Gastroesophageal sphincter (tissue), 4 donors: ENCODE measurements at regions not wholly inside any gene's neighbourhood (a gene's known extent, or its start where the extent isn't known, plus 50 kb on each side); places are given as distances from the start of the nearest gene placed in this dataset.

Source experiments
- ATAC-seq: fragments of 150-250 bp; one replicate; pipeline ENCODE4 v1.9.1; 2016; ENCODE audit warnings: mild to moderate bottlenecking, moderate library complexity
- H3K27ac ChIP-seq, 4 donors: fragments of 200-600 bp; sonication (generic) in 3 of 4; 1 replicate in 3 of 4; 2 replicates in 1 of 4; pipeline ENCODE4 v1.5.1; 2016 to 2019
- H3K27me3 ChIP-seq: fragments of 200-600 bp; sonication (generic); one replicate; pipeline ENCODE4 v1.5.1; 2019
- H3K36me3 ChIP-seq, 2 donors: fragments of 200-600 bp; sonication (generic); one replicate each; pipeline ENCODE4 v1.5.1; 2019; ENCODE audit warnings: control low read depth in 1 of 2
- H3K4me1 ChIP-seq, 3 donors: fragments of 200-600 bp; sonication (generic); 1 replicate in 2 of 3; 2 replicates in 1 of 3; pipeline ENCODE4 v1.5.1; 2016 to 2019; ENCODE audit warnings: control low read depth in 2 of 3
- H3K4me3 ChIP-seq, 2 donors: fragments of 200-600 bp; sonication (generic); one replicate each; pipeline ENCODE4 v1.5.1; 2019; ENCODE audit warnings: mild to moderate bottlenecking in 1 of 2, moderate library complexity in 1 of 2
- H3K9me3 ChIP-seq, 3 donors: fragments of 200-600 bp; sonication (generic); one replicate each; pipeline ENCODE4 v1.5.1; 2017 to 2019; ENCODE audit warnings: control low read depth in 2 of 3
- EP300 ChIP-seq: sonication (generic); formaldehyde crosslinking; IDR thresholded peaks from one replicate; pipeline ENCODE4 v1.6.1; 2017; ENCODE audit warnings: antibody characterized with exemption, mild to moderate bottlenecking
- POLR2A ChIP-seq, 2 donors: fragments of 450-650 bp; IDR thresholded peaks; one replicate each; pipeline ENCODE4 v1.6.1; 2017; ENCODE audit warnings: antibody characterized with exemption in 2 of 2, mild to moderate bottlenecking in 2 of 2, moderate library complexity in 1 of 2
- POLR2AphosphoS5 ChIP-seq: sonication (generic); formaldehyde crosslinking; IDR thresholded peaks from one replicate; pipeline ENCODE4 v1.6.1; 2017; ENCODE audit warnings: antibody characterized with exemption
- WGBS, 2 donors: methylation state at CpG; one replicate each; pipeline ENCODE4 v1.1.5; 2018; ENCODE audit warnings: low coverage in 1 of 2; 5-methylcytosine and 5-hydroxymethylcytosine counted together
- TF ChIP-seq, protein P1 (sequence below), 4 experiments: fragments of 200-600 bp in 2 of 4; fragments of 450-650 bp in 2 of 4; sonication (generic) in 1 of 4; IDR thresholded peaks; one replicate each; pipeline ENCODE4 v1.5.1; 2017 to 2019; ENCODE audit warnings: antibody characterized with exemption in 4 of 4, mild to moderate bottlenecking in 2 of 4, moderate library complexity in 2 of 4

DNA sequence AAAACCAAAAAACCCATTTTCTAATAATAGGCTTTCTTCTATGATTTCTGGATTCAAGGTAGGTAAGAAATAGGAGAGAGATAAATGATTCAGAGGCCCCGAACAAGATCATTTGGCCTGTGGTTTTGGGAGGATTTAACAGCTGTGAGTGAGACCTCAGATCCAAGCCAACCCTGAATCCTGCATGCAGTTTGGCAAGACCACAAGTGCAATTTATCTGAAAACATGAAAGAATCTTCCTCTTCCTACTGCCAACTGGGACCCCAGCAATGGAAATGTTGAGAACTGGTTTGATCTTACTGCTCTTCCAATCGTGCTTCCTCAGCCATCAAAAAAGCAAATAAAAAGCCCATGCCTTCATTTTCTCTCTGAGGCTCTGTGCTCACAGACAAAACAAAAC, 519.7 kb upstream of the TBX3 start:
- no peak for TF ChIP-seq EP300
- TF ChIP-seq, protein P1, sequence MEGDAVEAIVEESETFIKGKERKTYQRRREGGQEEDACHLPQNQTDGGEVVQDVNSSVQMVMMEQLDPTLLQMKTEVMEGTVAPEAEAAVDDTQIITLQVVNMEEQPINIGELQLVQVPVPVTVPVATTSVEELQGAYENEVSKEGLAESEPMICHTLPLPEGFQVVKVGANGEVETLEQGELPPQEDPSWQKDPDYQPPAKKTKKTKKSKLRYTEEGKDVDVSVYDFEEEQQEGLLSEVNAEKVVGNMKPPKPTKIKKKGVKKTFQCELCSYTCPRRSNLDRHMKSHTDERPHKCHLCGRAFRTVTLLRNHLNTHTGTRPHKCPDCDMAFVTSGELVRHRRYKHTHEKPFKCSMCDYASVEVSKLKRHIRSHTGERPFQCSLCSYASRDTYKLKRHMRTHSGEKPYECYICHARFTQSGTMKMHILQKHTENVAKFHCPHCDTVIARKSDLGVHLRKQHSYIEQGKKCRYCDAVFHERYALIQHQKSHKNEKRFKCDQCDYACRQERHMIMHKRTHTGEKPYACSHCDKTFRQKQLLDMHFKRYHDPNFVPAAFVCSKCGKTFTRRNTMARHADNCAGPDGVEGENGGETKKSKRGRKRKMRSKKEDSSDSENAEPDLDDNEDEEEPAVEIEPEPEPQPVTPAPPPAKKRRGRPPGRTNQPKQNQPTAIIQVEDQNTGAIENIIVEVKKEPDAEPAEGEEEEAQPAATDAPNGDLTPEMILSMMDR (IDR thresholded peaks at IDR 0.05): no peak
- TF ChIP-seq POLR2A (IDR thresholded peaks at IDR 0.05): no peak
- no peak for TF ChIP-seq POLR2AphosphoS5
- no peaks in the 10 kb centered on the region for H3K27me3 ChIP-seq
- H3K4me3 ChIP-seq: no peak overlapping the region
- no peak overlapping the region for H3K27ac ChIP-seq
- ATAC-seq: no peak
- 40 to 42% methylated on average over 1 to 2 of the region's 2 CpGs for WGBS, 2 donors
- no peaks in the 10 kb centered on the region for H3K36me3 ChIP-seq
- no peaks in the 10 kb centered on the region for H3K4me1 ChIP-seq
- H3K9me3 ChIP-seq: no peaks in the 10 kb centered on the region

DNA sequence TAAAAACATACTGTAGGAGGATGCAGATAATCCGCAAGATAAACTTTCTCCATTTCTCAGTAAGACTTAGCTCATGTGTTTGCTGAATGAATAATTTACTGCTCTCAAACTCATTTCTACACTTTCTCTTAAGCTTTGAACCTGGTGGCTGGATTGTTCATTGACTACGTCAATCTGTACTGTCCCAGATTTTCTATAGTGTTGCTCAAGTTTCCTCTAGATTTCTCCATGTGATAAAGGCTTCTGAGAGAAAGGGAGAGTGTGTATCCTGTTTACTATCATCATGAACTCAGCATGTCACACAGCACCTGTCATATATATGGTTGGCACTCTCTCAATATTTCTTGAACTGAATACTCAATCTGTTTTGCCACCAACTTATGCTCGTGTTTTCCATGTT, 518.0 kb upstream of the TBX3 start:
- ATAC-seq: no peak
- Histone ChIP-seq H3K4me1 (no peaks in the 10 kb centered on the region), H3K27me3 (no peaks in the 10 kb centered on the region), H3K4me3 (no peak overlapping the region), H3K9me3 (no peaks in the 10 kb centered on the region), H3K27ac (no peak overlapping the region), H3K36me3 (no peaks in the 10 kb centered on the region)
- no peak for TF ChIP-seq EP300
- TF ChIP-seq, protein P1 (IDR thresholded peaks at IDR 0.05): no peak
- no peak for TF ChIP-seq POLR2AphosphoS5
- no peak for TF ChIP-seq POLR2A (IDR thresholded peaks at IDR 0.05)
- 91 to 94% methylated on average over 3 of the region's 3 CpGs for WGBS, 2 donors

DNA sequence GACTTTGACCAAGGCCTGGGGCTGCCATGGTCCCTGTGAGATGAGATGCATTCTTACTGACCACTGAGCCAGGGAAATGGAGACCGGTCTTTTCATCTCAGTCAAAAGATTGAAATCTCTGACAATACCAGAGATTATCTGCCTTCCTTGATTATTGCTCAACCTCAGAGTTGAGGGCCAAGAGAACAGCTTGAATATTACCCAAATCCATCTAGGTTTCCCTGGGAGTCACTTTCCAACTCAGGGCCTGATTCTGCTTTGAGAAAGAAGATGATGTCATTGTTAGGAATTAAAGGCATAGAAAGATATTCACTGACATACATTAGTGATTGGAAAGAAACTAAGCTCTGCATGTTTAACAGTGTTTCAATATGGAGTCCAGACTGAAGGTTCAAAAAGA, 515.9 kb upstream of the TBX3 start:
- Histone ChIP-seq H3K9me3 (no peaks in the 10 kb centered on the region), H3K27ac (no peak overlapping the region), H3K4me3 (no peak overlapping the region), H3K27me3 (no peaks in the 10 kb centered on the region), H3K4me1 (no peaks in the 10 kb centered on the region), H3K36me3 (no peaks in the 10 kb centered on the region)
- peak; percentile 78 for ATAC-seq
- no peak for TF ChIP-seq POLR2AphosphoS5
- TF ChIP-seq, protein P1 (IDR thresholded peaks at IDR 0.05): no peak
- no peak for TF ChIP-seq POLR2A (IDR thresholded peaks at IDR 0.05)
- no peak for TF ChIP-seq EP300
- WGBS, 2 donors: 67 to 71% methylated on average over 1 of the region's 1 CpG

DNA sequence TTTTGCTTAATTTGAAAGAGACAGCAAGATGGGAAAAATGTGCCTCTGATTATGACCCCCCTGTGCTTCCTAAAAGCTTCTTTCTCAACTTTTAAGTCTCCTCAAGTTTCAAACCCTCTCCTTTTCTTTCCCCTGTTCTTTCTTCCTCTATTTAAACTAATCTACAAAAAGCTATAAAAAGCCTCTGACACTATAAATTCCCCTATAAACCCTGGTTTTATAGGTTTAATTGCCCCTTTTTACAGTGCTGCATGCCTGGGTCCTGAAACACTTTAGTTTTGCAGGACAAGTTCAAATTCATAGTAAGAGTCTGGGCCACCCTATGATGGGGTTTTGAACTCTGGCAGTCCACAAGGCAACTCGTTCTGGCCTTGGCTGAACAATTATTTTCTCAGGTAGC, 510.9 kb upstream of the TBX3 start:
- no peaks in the 10 kb centered on the region for H3K4me1 ChIP-seq
- H3K27me3 ChIP-seq: no peaks in the 10 kb centered on the region
- no peaks in the 10 kb centered on the region for H3K9me3 ChIP-seq
- 88% methylated on average over 1 of the region's 1 CpG; no CpG with 5 or more reads in 1 of the 2 donors for WGBS, 2 donors
- ATAC-seq: no peak
- H3K4me3 ChIP-seq: no peak overlapping the region
- TF ChIP-seq POLR2AphosphoS5 (no peak), EP300 (no peak), POLR2A (IDR thresholded peaks at IDR 0.05) (no peak)
- TF ChIP-seq, protein P1 (IDR thresholded peaks at IDR 0.05): no peak
- H3K36me3 ChIP-seq: no peaks in the 10 kb centered on the region
- H3K27ac ChIP-seq: no peak overlapping the region

DNA sequence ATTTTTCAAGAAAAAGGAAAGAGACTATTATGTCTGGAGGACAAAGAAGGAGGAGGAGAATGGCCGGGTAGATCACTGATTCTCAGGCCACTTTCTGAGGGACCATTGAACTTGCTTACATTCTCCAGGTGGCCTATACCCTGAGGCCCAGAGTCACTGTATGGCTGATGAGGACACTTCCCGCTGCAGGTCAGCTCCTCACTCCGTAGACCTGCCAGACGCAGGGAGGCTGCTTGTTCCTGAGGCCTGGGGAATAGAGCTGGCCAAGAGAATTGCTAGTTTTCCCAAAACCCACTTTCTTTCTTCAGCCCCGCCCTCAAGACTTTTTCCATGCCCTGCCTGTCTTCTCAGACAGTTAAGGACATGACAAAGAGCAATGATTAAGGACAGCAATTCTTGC, 510.5 kb upstream of the TBX3 start:
- Histone ChIP-seq H3K27ac (no peak overlapping the region), H3K4me3 (no peak overlapping the region), H3K27me3 (no peaks in the 10 kb centered on the region), H3K36me3 (no peaks in the 10 kb centered on the region), H3K4me1 (no peaks in the 10 kb centered on the region), H3K9me3 (no peaks in the 10 kb centered on the region)
- WGBS, 2 donors: 69 to 83% methylated on average over 5 of the region's 5 CpGs
- ATAC-seq: no peak
- TF ChIP-seq POLR2A (IDR thresholded peaks at IDR 0.05) (no peak), EP300 (no peak), POLR2AphosphoS5 (no peak)
- TF ChIP-seq, protein P1 (IDR thresholded peaks at IDR 0.05): no peak
